Body of pancreas (tissue), 4 donors: ENCODE measurements at regions not wholly inside any gene's neighbourhood (a gene's known extent, or its start where the extent isn't known, plus 50 kb on each side); places are given as distances from the start of the nearest gene placed in this dataset.

Experiments used
- CTCF ChIP-seq, 7 experiments: fragments of 450-650 bp in 4 of 7; fragments of 200-600 bp in 3 of 7; sonication (generic) in 3 of 7; IDR thresholded peaks; one replicate each; pipeline ENCODE4 v1.5.1; 2016 to 2019; ENCODE audit warnings: antibody characterized with exemption in 7 of 7
- POLR2A ChIP-seq, 3 donors: fragments of 450-650 bp; IDR thresholded peaks; one replicate each; pipeline ENCODE4 v1.6.1; 2016; ENCODE audit warnings: antibody characterized with exemption in 3 of 3, mild to moderate bottlenecking in 2 of 3

GRCh38 chr1:65535981-65536380 is 115.5 kb downstream of the LEPR start:
- no peak for TF ChIP-seq CTCF (IDR thresholded peaks at IDR 0.05)
- no peak for TF ChIP-seq POLR2A (IDR thresholded peaks at IDR 0.05)
